NCI-H774 (cell line): ENCODE measurements at regions not wholly inside any gene's neighbourhood (a gene's known extent, or its start where the extent isn't known, plus 50 kb on each side); places are given as distances from the start of the nearest gene placed in this dataset.
"Not testable (repeated sequence)": the region's sequence is repeated elsewhere in the genome, so short reads cannot be mapped to it uniquely, and the experiment has no call there.

Experiments used
- DNase-seq: peaks from one replicate; lab custom pipeline; 2025; lab: John Stamatoyannopoulos, UW

DNA sequence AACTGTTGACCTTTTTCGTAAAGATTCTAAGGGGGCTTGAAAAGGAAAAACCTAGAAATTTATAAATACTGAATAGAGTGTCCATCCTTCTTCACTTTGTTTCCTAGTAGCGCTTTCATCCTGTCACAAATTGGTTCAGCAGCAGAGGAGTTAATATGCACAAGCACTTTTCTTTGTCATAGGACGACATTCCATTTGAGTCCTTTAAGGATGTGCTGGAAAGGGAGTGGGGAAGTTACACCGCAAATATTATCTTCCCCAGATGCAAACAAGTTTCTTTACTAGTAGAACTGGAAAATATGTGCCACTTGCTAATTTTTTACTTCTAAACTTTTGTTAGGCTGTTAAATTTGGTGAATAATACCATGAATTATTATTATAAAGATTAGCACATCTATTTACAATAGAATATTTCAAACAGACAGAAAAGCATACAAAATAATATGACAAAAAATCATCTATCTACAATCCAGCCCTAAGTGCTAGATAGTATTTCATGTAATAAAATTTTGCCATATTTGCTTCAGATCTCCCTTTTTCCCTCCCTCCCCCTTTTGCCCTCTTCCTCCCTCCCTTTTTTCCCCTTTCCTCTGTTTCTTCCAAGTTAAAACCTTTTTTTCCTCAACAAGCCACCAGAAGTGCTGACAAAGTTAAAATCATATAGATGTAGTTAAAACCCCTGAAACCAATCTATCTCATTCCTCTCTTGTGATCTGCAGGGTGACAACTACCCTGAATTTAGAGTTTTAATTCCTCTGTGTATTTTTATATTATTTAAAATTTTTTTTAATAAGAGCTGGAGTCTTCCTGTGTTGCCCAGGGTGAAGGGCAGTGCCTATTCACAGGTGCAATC lies 50.5 kb upstream of the MAP4K3 start:
- no peak for DNase-seq

DNA sequence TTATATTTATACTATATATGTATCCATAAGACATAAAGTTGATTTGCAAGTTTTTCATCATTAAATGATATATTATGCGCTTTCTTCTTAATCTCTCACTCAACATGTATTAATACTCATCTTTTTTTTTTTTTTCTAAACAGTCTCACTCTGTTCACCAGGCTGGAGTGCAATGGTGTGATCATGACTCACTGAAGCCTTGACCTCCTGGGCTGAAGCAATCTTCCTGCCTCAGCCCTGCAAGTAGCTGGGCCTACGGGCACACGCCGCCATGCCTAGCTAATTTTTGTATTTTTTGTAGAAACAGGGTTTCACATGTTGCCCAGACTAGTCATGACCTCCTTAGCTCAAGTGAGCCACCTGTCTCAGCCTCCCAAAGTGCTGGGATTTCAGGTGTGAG lies 51.4 kb upstream of the MAP4K3 start:
- DNase-seq: no peak

- DNase-seq: no peak
Observed at GRCh38 chr2:39490586-39490985, 53.5 kb upstream of the MAP4K3 start.

DNA sequence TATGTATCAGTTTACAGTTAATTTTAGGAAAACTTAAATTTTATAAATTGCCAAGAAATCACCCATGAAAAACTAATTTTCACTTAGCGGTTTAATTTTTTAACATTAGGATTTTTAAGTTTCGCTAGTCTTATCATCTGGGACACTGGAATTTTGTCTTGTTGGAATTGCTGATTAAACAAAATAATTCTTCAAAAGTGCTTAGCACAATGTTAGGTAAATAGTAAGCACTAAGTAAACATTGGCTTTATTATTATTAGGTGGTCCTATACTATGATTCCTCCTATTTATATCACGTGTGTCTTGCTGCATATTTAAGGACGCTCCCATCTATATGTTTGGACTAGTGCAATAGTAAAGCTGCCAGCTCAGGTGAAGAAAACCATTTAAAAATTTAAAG lies 54.6 kb upstream of the MAP4K3 start:
- no peak for DNase-seq

- DNase-seq: peak; percentile 50
Observed at GRCh38 chr2:39492095-39492590, 55.1 kb upstream of the MAP4K3 start.

DNA sequence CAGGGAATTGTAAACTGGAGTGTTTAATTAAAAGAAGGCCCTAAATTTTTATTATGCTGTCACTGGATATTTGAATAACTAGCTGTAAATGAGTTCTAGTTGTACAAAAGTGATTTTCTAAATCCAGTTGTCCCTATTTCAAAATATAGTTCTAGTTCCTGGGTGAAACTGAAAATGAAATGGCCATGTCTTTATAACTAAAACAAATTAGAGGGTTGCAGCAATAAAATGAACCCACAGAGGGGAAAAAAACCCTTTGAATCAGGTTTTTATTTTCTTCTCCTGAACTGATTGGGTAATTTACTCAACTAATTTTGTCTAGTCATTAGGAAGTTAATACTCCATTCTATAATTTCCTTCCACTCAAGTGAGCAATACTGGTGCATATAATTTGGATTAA lies 55.6 kb upstream of the MAP4K3 start:
- DNase-seq: no peak

- DNase-seq: no peak
Observed at GRCh38 chr2:39494784-39495251, 57.7 kb upstream of the MAP4K3 start.

- no peak for DNase-seq
Observed at GRCh38 chr2:39497082-39497801, 60.2 kb upstream of the MAP4K3 start.

DNA sequence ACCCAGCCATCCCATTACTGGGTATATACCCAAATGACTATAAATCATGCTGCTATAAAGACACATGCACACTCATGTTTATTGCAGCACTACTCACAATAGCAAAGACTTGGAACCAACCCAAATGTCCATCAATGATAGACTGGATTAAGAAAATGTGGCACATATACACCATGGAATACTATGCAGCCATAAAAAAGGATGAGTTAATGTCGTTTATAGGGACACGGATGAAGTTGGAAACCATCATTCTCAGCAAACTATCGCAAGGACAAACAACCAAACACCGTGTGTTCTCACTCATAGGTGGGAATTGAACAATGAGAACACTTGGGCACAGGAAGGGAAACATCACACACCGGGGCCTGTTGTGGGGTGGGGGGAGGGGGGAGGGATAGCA lies 61.1 kb upstream of the MAP4K3 start:
- not testable (repeated sequence) for DNase-seq

DNA sequence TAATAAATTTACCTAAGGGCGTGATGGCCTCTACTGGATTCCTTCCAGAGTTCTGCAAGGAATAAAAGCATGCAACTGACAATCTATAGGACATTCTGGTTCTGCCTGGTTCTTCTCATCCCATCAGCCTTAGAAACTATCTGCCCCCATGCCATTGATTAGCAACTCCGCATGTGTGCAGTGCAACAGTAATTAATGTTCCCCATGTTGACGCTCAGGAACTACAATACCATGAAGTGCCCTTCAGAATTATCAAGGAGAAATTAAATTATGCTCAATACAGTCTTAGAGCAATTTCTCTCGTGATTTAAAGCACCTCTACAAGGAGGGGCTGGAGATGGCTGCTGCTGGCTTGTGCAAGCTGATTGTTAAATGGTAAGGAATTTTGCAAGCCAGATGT lies 61.7 kb upstream of the MAP4K3 start:
- DNase-seq: no peak

GRCh38 chr2:39499336-39499735 lies 62.3 kb upstream of the MAP4K3 start:
- DNase-seq: no peak

DNA sequence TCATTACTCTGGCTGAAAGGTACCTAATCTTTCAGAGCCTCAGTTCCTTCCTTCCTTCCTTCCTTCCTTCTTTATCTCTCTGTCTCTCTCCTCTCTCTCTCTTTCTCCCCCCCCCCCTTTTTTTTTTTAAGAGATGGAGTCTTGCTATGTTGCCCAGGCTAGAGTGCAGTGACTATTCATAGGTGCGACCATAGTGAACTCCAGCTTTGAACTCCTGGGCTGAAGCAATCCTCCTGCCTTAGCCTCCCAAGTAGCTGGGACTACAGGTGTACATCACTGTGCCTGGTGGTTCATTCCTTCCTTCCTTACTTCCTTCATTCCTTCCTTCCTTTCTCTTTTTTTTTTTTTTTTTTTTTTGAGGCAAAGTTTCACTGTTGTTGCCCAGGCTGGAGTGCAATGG lies 64.3 kb upstream of the MAP4K3 start:
- no peak for DNase-seq

DNA sequence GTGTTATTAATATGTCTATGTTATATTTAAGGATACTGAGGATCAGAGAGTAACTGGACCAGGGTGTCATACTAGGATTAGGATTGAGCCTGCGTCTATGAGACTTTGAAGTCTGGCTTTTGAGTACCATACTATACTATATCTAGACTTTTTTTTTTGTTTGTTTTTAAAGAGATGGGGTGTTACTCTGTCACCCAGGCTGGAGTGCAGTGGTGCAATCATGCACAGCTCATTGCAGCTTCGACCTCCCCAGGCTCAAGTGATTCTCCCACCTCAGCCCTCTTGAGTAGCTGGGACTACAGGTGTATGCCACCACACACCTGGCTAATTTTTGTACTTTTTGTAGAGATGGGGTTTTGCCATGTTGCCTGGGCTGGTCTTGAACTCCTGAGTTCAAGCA lies 66.2 kb upstream of the MAP4K3 start:
- no peak for DNase-seq

DNA sequence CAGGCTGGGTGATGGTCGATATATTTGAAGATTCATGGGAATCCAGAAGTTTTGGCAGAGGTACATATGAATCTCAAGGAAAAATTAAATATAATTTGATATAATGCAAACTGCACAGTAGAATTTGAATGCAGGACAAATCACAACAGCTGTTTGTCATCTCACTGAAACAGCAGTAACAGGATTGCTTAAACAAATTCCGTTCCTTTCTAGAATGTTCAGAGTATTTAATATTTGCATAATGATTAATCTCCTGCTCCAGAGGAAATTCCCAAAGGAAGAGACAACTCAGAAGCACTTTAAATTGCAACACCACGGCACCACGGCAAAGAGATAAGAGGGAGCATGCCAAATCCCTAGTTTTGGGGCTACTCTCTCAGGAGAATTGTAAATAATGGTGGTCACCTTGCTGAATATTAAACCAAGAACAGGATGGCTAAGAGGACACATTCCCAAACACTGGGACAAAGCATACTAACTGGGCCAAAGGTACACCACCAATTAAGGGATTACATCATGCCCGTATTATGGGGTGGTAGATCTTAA lies 67.8 kb upstream of the MAP4K3 start:
- DNase-seq: no peak

DNA sequence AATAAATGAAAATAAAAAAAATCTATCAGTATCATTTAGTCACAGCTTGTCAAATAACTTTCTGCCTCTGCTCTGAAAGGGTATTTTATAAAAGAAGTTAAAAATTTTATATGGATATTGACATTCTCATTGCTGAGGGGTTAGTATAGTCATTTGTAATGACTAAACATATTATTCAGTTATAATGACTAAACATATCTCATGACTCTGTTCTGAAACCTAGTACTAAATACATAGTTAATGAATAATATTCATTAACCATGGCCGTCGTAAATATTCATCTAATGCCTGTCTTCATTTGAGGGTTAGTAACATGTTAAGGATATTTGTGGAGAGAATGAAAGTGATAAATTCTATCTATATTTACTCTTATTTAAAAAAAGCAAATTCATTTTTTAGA lies 69.1 kb upstream of the MAP4K3 start:
- no peak for DNase-seq

GRCh38 chr2:39508198-39508597 lies 71.1 kb upstream of the MAP4K3 start:
- no peak for DNase-seq

DNA sequence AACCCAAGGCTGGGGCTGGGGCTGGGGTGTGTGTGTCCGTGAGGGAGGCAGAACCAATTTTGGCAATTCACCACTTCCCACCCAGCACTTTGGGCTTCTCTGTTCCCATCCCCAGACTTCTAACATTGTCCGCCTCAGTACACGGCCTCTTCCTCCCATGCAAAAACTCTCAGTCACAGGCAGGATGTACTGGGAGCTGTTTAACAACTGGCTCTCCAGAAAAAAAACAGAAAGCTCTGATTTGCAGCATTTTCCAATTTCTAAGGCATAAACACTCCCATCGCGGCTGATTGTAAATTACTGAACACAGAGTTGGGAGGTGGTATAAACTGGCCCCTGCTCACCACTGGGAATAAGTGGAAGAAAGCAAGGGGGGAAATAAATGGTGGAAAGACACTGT lies 73.1 kb upstream of the MAP4K3 start:
- DNase-seq: no peak

DNA sequence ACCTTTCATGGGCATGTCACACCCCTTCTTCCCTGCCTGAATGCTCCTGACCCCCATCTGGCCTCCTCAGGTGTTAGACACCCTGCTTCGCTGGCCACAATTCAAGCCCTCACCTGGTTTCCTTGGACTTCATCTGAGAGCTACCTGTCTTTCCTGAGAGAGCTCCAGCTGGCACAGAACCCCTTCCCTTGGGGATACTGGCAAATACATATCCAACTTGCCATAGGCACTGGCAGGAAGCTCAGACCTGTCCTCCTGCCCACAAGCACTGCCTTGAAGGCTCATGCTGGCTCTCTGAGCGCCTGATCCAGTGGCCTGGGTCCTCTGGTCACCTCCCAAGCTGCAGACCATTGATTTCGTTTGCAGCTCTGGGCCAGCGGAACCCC lies 74.1 kb upstream of the MAP4K3 start:
- no peak for DNase-seq

- no peak for DNase-seq
Observed at GRCh38 chr2:39511605-39512433, 74.7 kb upstream of the MAP4K3 start.

- DNase-seq: no peak
Observed at GRCh38 chr2:39512434-39512935, 75.4 kb upstream of the MAP4K3 start.

- no peak for DNase-seq
Observed at GRCh38 chr2:39512941-39513340, 75.9 kb upstream of the MAP4K3 start.

GRCh38 chr2:39513641-39514094 lies 76.6 kb upstream of the MAP4K3 start:
- DNase-seq: peak; percentile 34
